ENCODE measurements at regions not wholly inside any gene's neighbourhood (a gene's known extent, or its start where the extent isn't known, plus 50 kb on each side); places are given as distances from the start of the nearest gene placed in this dataset.
"Not testable (repeated sequence)": the region's sequence is repeated elsewhere in the genome, so short reads cannot be mapped to it uniquely, and the experiment has no call there.

DNA sequence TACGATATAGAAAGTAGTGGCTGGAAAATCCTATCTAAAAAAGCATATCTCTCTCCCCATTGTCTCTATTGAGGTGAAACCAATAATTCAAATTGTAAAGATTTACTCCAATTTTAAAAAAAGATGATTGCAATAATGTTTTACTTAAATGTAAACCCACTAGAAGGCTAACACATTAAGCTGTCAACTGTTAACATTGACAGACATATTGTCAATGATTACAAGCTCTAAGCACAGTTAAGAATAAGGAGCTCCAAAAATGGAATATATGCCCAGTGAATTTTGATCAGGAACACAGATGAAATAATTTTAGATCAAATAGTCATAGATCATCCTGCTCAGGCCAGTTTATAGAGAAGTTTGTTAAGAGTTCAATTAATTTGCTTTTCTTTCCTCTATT lies 123.6 kb upstream of the NETO1 start:
- BruUV-seq (replicated peaks), result no TSS peak
- no peak overlapping the region for H3K27ac ChIP-seq (ENCODE audit: low read depth, low read length, poor library complexity, severe bottlenecking)
- no peaks in the 10 kb centered on the region for H3K9me3 ChIP-seq (ENCODE audit: low read depth, low read length, poor library complexity, severe bottlenecking)
- ChIA-PET POLR2A (ENCODE audit: low non-redundant PET) (no interaction called here), CTCF (no interaction called here)
- no peaks in the 10 kb centered on the region for H3K4me1 ChIP-seq (ENCODE audit: insufficient read depth, low read length, poor library complexity, severe bottlenecking)
- intact Hi-C loops (cut with micrococcal nuclease; ENCODE audit: unreplicated experiment), result no loop called here
- no peak for TF ChIP-seq EZH2 (IDR thresholded peaks at IDR 0.05; ENCODE audit: borderline replicate concordance, low read depth, low read length, poor library complexity, severe bottlenecking)
- TF ChIP-seq, protein P1, sequence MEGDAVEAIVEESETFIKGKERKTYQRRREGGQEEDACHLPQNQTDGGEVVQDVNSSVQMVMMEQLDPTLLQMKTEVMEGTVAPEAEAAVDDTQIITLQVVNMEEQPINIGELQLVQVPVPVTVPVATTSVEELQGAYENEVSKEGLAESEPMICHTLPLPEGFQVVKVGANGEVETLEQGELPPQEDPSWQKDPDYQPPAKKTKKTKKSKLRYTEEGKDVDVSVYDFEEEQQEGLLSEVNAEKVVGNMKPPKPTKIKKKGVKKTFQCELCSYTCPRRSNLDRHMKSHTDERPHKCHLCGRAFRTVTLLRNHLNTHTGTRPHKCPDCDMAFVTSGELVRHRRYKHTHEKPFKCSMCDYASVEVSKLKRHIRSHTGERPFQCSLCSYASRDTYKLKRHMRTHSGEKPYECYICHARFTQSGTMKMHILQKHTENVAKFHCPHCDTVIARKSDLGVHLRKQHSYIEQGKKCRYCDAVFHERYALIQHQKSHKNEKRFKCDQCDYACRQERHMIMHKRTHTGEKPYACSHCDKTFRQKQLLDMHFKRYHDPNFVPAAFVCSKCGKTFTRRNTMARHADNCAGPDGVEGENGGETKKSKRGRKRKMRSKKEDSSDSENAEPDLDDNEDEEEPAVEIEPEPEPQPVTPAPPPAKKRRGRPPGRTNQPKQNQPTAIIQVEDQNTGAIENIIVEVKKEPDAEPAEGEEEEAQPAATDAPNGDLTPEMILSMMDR (conservative IDR thresholded peaks at IDR 0.05; ENCODE audit: low read depth, low read length), result no peak
- DNase-seq (ENCODE audit: low spot score), result no peak
- no peaks in the 10 kb centered on the region for H3K27me3 ChIP-seq (replicated peaks; ENCODE audit: insufficient read depth, low read depth, low read length, poor library complexity)
- H3K36me3 ChIP-seq (ENCODE audit: insufficient read depth, low read length, poor library complexity, severe bottlenecking), result no peaks in the 10 kb centered on the region
- no peak overlapping the region for H3K4me3 ChIP-seq (ENCODE audit: low read depth, low read length, poor library complexity, severe bottlenecking)

DNA sequence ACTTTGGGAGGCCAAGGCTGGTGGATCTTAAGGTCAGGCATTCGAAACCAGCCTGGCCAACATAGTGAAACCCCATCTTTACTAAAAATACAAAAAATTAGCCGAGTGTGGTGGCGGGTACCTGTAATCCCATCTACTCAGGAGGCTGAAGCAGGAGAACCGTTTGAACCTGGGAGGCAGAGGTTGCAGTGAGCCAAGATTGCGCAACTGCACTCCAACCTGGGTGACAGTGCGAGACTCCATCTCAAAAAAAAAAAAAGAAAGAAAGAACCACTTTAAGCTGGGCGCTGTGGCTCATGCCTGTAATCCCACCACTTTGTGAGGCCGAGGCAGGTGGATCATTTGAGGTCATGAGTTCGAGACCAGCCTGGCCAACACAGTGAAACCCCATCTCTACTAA lies 119.8 kb upstream of the NETO1 start:
- BruUV-seq (replicated peaks); H3K4me3 ChIP-seq (ENCODE audit: low read depth, low read length, poor library complexity, severe bottlenecking): not testable (repeated sequence)

DNA sequence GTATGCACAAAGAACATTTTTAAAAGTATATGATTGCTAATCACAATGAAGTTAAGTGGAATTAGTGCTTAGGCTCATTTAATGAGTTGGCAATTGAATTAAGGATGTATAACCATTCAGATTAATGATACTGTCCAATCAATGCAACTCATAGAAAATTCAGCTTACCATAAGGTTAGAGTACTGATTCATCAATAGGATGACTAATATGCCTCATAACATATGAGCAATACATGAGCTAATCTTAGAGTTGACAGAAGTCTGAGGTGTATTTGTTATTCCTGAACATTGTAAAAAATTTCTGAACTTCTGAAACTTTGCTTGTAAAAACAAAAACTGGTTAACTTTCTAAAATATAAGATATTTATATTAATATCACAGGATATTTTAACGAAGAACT lies 118.3 kb upstream of the NETO1 start:
- intact Hi-C loops (cut with micrococcal nuclease; ENCODE audit: unreplicated experiment), result no loop called here
- no peaks in the 10 kb centered on the region for H3K36me3 ChIP-seq (ENCODE audit: insufficient read depth, low read length, poor library complexity, severe bottlenecking)
- no peak overlapping the region for H3K27ac ChIP-seq (ENCODE audit: low read depth, low read length, poor library complexity, severe bottlenecking)
- peaks cover 8% of the 10 kb centered on the region for H3K9me3 ChIP-seq (ENCODE audit: low read depth, low read length, poor library complexity, severe bottlenecking)
- no TSS peak for BruUV-seq (replicated peaks)
- no peak overlapping the region for H3K4me3 ChIP-seq (ENCODE audit: low read depth, low read length, poor library complexity, severe bottlenecking)
- CTCF ChIA-PET, result no interaction called here
- no peaks in the 10 kb centered on the region for H3K27me3 ChIP-seq (replicated peaks; ENCODE audit: insufficient read depth, low read depth, low read length, poor library complexity)
- POLR2A ChIA-PET (ENCODE audit: low non-redundant PET), result no interaction called here
- TF ChIP-seq, protein P1 (conservative IDR thresholded peaks at IDR 0.05; ENCODE audit: low read depth, low read length), result no peak
- no peak for TF ChIP-seq EZH2 (IDR thresholded peaks at IDR 0.05; ENCODE audit: borderline replicate concordance, low read depth, low read length, poor library complexity, severe bottlenecking)
- no peaks in the 10 kb centered on the region for H3K4me1 ChIP-seq (ENCODE audit: insufficient read depth, low read length, poor library complexity, severe bottlenecking)
- DNase-seq (ENCODE audit: low spot score), result no peak

More for the DNA sequence above, 119.8 kb upstream of the NETO1 start:
- CTCF ChIA-PET; POLR2A ChIA-PET (ENCODE audit: low non-redundant PET); H3K27ac ChIP-seq (ENCODE audit: low read depth, low read length, poor library complexity, severe bottlenecking); H3K9me3 ChIP-seq (ENCODE audit: low read depth, low read length, poor library complexity, severe bottlenecking); H3K27me3 ChIP-seq (replicated peaks; ENCODE audit: insufficient read depth, low read depth, low read length, poor library complexity); DNase-seq (ENCODE audit: low spot score); H3K4me1 ChIP-seq (ENCODE audit: insufficient read depth, low read length, poor library complexity, severe bottlenecking); intact Hi-C loops (cut with micrococcal nuclease; ENCODE audit: unreplicated experiment); H3K36me3 ChIP-seq (ENCODE audit: insufficient read depth, low read length, poor library complexity, severe bottlenecking): not testable (repeated sequence)

DNA sequence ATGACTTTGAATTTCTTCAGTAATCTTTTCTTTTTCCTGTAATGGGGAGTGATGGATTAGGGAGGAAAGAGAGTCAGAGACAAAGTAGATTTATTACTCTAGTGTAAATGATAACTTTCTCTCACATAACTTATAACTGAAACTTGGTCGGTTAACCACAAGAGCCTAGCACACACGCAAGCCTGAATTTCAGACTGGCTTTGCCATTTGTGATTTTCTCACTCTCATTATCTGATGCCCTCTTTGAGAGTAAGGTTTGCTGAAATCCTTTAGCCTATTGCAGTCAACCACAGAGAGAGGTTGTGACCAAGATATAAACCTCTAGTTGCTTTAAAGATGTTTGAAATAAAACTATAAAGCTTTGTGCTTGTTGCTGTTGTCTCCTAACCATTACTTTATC lies 117.9 kb upstream of the NETO1 start:
- H3K27ac ChIP-seq (ENCODE audit: low read depth, low read length, poor library complexity, severe bottlenecking), result no peak overlapping the region
- no peak for DNase-seq (ENCODE audit: low spot score)
- peaks cover 8% of the 10 kb centered on the region for H3K9me3 ChIP-seq (ENCODE audit: low read depth, low read length, poor library complexity, severe bottlenecking)
- no peaks in the 10 kb centered on the region for H3K36me3 ChIP-seq (ENCODE audit: insufficient read depth, low read length, poor library complexity, severe bottlenecking)
- BruUV-seq (replicated peaks), result no TSS peak
- intact Hi-C loops (cut with micrococcal nuclease; ENCODE audit: unreplicated experiment), result no loop called here
- ChIA-PET POLR2A (ENCODE audit: low non-redundant PET) (no interaction called here), CTCF (no interaction called here)
- H3K27me3 ChIP-seq (replicated peaks; ENCODE audit: insufficient read depth, low read depth, low read length, poor library complexity), result no peaks in the 10 kb centered on the region
- H3K4me3 ChIP-seq (ENCODE audit: low read depth, low read length, poor library complexity, severe bottlenecking), result no peak overlapping the region
- TF ChIP-seq, protein P1 (conservative IDR thresholded peaks at IDR 0.05; ENCODE audit: low read depth, low read length), result no peak
- no peak for TF ChIP-seq EZH2 (IDR thresholded peaks at IDR 0.05; ENCODE audit: borderline replicate concordance, low read depth, low read length, poor library complexity, severe bottlenecking)
- no peaks in the 10 kb centered on the region for H3K4me1 ChIP-seq (ENCODE audit: insufficient read depth, low read length, poor library complexity, severe bottlenecking)

Measured in A673 (cell line).